Mesothelial cell of epicardium (in vitro differentiated cells): ENCODE measurements at regions not wholly inside any gene's neighbourhood (a gene's known extent, or its start where the extent isn't known, plus 50 kb on each side); places are given as distances from the start of the nearest gene placed in this dataset.

ENCODE experiments used
- DNase-seq, 2 experiments: peaks; one replicate each; pipeline ENCODE4 v3.0.0; 2021; ENCODE audit warnings: low spot score in 2 of 2; ENCODE audit not compliant: unreplicated experiment in 2 of 2
- H3K27ac Mint-ChIP-seq: 2 replicates; pipeline ENCODE4 v1.8.0; 2021; ENCODE audit warnings: mixed read lengths
- H3K27me3 Mint-ChIP-seq: 2 replicates; pipeline ENCODE4 v1.8.0; 2021; ENCODE audit warnings: low read depth, mixed read lengths
- H3K36me3 Mint-ChIP-seq: 2 replicates; pipeline ENCODE4 v1.8.0; 2021; ENCODE audit warnings: mixed read lengths
- H3K4me1 Mint-ChIP-seq: 2 replicates; pipeline ENCODE4 v1.8.0; 2021; ENCODE audit warnings: mixed read lengths
- H3K4me3 Mint-ChIP-seq: 2 replicates; pipeline ENCODE4 v1.8.0; 2021; ENCODE audit warnings: mild to moderate bottlenecking, moderate library complexity, mixed read lengths
- H3K9me3 Mint-ChIP-seq: 2 replicates; pipeline ENCODE4 v1.8.0; 2021; ENCODE audit warnings: mixed read lengths
- TF ChIP-seq, protein P1 (sequence below): fragments of 200-600 bp; sonication (generic); IDR thresholded peaks from one replicate; pipeline ENCODE4 v1.5.0; 2021; ENCODE audit warnings: antibody characterized with exemption; ENCODE audit not compliant: unreplicated experiment

DNA sequence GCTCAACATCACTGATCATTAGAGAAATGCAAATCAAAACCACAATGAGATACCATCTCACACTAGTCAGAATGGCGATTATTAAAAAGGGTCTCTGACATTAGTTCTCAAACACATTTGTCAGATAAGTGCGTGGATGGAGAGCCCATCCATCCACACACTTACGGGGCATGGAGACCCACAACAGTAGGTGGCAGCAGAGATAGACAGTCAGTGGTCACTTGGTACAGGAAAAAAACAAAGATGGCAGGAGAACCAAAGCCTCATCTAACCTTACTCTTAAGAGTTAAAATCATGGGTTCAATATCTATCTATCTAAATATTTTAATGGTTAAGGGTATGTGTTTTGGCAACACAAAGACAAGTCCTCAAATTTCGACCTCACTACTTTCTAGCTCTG, 1378.7 kb upstream of the C9orf72 start:
- TF ChIP-seq, protein P1, sequence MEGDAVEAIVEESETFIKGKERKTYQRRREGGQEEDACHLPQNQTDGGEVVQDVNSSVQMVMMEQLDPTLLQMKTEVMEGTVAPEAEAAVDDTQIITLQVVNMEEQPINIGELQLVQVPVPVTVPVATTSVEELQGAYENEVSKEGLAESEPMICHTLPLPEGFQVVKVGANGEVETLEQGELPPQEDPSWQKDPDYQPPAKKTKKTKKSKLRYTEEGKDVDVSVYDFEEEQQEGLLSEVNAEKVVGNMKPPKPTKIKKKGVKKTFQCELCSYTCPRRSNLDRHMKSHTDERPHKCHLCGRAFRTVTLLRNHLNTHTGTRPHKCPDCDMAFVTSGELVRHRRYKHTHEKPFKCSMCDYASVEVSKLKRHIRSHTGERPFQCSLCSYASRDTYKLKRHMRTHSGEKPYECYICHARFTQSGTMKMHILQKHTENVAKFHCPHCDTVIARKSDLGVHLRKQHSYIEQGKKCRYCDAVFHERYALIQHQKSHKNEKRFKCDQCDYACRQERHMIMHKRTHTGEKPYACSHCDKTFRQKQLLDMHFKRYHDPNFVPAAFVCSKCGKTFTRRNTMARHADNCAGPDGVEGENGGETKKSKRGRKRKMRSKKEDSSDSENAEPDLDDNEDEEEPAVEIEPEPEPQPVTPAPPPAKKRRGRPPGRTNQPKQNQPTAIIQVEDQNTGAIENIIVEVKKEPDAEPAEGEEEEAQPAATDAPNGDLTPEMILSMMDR: no peak
- peaks cover 26% of the 10 kb centered on the region for H3K9me3 Mint-ChIP-seq
- H3K36me3 Mint-ChIP-seq: peaks cover 6% of the 10 kb centered on the region
- no peak overlapping the region for H3K4me3 Mint-ChIP-seq
- no peak for DNase-seq
- H3K27ac Mint-ChIP-seq: no peak overlapping the region
- H3K27me3 Mint-ChIP-seq: no peaks in the 10 kb centered on the region
- H3K4me1 Mint-ChIP-seq: no peaks in the 10 kb centered on the region

DNA sequence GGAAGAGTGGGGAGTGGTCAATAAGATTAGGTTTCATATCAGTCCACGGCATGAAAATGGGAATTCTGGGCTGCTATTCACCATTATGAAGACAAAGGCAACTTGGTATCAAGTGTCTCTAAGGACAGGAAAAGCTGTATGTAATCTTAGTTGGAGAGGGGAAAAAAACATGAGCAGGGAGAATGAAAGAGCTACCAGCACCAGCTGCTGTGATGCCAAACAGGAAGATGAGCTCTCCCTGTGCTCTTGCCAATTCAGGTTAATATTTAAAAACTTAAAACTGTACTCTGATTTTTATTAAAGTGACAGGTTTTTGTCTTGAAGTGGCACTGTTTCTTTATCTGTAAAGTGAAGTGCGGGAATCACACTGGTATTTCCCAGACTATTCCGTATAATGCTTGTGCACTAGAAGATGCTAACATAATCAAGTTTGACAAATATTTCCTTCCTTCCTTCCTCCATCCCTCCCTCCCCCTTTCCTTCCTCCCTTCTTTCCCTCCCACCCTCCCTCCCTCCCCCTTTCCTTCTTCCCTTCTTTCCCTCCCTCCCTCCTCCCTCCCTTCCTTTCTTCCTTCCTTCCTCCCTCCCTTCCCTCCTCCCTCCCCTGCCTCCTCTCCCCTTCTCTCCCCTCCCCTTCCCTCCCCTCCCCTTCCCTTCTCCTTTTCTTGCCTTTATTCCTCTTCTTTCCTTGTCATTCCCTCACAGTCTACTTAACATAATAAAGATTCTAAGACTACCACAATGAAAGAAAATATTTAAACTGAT, 1383.0 kb upstream of the C9orf72 start:
- no peaks in the 10 kb centered on the region for H3K4me1 Mint-ChIP-seq
- H3K36me3 Mint-ChIP-seq: no peaks in the 10 kb centered on the region
- H3K27ac Mint-ChIP-seq: no peak overlapping the region
- no peak overlapping the region for H3K4me3 Mint-ChIP-seq
- TF ChIP-seq, protein P1: no peak
- DNase-seq: no peak
- peaks cover 3% of the 10 kb centered on the region for H3K27me3 Mint-ChIP-seq
- peaks cover 7% of the 10 kb centered on the region for H3K9me3 Mint-ChIP-seq

DNA sequence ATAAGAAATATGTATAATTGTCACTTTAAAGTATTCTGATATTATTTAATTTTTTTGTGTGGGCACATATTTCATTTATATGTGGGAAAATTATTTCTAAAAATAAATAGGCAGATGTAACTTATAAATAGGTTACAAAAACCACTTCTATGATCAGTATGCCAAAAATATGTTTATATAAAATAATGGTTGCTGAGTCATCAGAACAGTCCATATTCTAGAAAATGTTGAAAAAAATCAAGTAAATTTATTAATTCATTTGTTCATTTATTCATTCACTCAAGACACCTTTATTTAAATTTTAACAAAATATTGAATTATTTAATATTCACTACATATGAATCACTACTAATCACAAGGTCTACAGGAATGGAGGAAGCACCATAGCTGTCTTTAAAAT, 1387.3 kb upstream of the C9orf72 start:
- Mint-ChIP-seq H3K4me3 (no peak overlapping the region), H3K27me3 (peaks cover 3% of the 10 kb centered on the region), H3K4me1 (no peaks in the 10 kb centered on the region), H3K36me3 (no peaks in the 10 kb centered on the region), H3K27ac (no peak overlapping the region), H3K9me3 (no peaks in the 10 kb centered on the region)
- TF ChIP-seq, protein P1: no peak
- no peak for DNase-seq

DNA sequence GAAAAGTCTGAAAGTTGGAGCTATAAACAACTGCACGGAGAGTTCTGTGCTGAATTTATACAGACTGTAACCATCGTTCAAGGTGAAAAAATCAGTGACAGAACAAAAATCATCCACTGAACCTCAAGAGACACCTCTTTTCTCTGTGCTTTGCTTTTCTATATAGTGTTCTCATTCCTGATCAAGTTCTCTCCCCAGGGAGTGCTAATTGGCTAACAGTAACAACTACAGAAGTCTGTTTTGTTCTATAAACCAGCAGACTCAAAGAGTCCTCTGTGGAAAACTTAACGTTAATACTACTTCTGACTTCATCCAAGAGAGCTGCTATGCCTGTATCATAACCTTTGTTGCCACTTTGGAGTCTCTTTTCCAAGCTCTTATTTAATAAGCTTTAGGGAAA, 1388.3 kb upstream of the C9orf72 start:
- Mint-ChIP-seq H3K27ac (no peak overlapping the region), H3K4me3 (no peak overlapping the region), H3K27me3 (peaks cover 3% of the 10 kb centered on the region), H3K9me3 (no peaks in the 10 kb centered on the region), H3K4me1 (no peaks in the 10 kb centered on the region), H3K36me3 (no peaks in the 10 kb centered on the region)
- TF ChIP-seq, protein P1: no peak
- no peak for DNase-seq

DNA sequence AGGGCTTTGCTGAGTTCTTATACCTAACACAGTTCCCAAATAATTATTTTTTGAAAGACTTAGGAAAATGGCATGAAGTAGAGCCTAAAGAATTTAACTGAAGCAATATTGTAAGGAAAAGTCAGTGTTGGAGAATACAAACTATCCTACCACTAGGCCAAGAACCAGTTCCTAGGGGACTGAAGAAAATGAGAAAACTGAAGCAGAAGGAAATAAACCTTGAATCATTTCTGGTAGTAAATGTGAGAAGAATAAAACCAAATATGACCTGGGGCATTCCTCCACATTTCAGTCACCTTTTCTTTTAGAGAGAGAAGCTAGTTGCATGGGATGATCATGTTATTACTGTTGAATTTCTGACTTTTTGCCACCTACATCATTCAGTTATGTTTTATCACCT, 1393.9 kb upstream of the C9orf72 start:
- Mint-ChIP-seq H3K27ac (no peak overlapping the region), H3K4me3 (no peak overlapping the region), H3K9me3 (peaks cover 4% of the 10 kb centered on the region), H3K36me3 (no peaks in the 10 kb centered on the region), H3K27me3 (no peaks in the 10 kb centered on the region), H3K4me1 (peaks cover 6% of the 10 kb centered on the region)
- no peak for DNase-seq
- TF ChIP-seq, protein P1: no peak
